ENCODE measurements at regions not wholly inside any gene's neighbourhood (a gene's known extent, or its start where the extent isn't known, plus 50 kb on each side); places are given as distances from the start of the nearest gene placed in this dataset.

DNA sequence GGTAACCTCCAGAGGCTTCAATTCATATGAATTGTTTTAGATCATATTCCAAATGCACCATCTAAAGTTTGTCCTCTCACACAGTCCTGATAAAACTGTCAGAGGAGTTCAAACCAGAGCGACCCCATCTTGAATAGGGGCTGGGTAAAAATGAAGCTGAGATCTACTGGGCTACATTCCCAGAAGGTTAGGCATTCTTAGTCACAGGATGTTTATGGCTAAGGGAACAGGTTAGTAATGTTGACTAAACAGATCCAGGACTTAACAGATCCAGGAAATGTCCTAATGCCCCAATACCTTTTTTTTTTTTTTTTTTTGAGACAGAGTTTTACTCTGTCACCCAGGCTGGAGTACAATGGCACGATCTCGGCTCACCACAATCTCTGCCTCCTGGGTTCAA, 192.6 kb upstream of the PRDM9 start:
- H3K36me3 ChIP-seq (replicated peaks in 1 of 2; ENCODE audit: control extremely low read depth in 1 of 2, control insufficient read depth in 1 of 2, extremely low read depth in 1 of 2, insufficient read depth in 2 of 2, low read length in 1 of 2): no peaks in the 10 kb centered on the region
- H3K27ac ChIP-seq (ENCODE audit: low read length in 2 of 2): no peak overlapping the region
- H3K4me1 ChIP-seq (ENCODE audit: control insufficient read depth in 2 of 2, insufficient read depth in 2 of 2, low read length in 2 of 2): no peaks in the 10 kb centered on the region
- no peaks in the 10 kb centered on the region for H3K79me2 ChIP-seq (ENCODE audit: control insufficient read depth, insufficient read depth, low read length)
- Mint-ChIP-seq H3K27me3 (no peaks in the 10 kb centered on the region), H3K4me3 (no peak overlapping the region), H3K4me1 (no peaks in the 10 kb centered on the region), H3K27ac (no peak overlapping the region), H3K9me3 (ENCODE audit: insufficient read depth) (peaks cover 8% of the 10 kb centered on the region)
- no peak overlapping the region for H3K9ac ChIP-seq (ENCODE audit: low read length)
- DNase-seq (no peak), ATAC-seq (ENCODE audit: low read depth) (no peak)
- intact Hi-C loops (cut with micrococcal nuclease): no loop called here
- TF ChIP-seq, protein P1, sequence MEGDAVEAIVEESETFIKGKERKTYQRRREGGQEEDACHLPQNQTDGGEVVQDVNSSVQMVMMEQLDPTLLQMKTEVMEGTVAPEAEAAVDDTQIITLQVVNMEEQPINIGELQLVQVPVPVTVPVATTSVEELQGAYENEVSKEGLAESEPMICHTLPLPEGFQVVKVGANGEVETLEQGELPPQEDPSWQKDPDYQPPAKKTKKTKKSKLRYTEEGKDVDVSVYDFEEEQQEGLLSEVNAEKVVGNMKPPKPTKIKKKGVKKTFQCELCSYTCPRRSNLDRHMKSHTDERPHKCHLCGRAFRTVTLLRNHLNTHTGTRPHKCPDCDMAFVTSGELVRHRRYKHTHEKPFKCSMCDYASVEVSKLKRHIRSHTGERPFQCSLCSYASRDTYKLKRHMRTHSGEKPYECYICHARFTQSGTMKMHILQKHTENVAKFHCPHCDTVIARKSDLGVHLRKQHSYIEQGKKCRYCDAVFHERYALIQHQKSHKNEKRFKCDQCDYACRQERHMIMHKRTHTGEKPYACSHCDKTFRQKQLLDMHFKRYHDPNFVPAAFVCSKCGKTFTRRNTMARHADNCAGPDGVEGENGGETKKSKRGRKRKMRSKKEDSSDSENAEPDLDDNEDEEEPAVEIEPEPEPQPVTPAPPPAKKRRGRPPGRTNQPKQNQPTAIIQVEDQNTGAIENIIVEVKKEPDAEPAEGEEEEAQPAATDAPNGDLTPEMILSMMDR (IDR thresholded peaks at IDR 0.05): no peak
- no peak for TF ChIP-seq EZH2 (IDR thresholded peaks at IDR 0.05; ENCODE audit: borderline replicate concordance, insufficient read depth, low read depth, low read length, poor library complexity, severe bottlenecking)
- POLR2A ChIA-PET: no interaction called here
- H3K27me3 ChIP-seq (replicated peaks in 1 of 4; ENCODE audit: control extremely low read depth in 1 of 4, control insufficient read depth in 3 of 4, insufficient read depth in 4 of 4, low read length in 3 of 4): no peaks in the 10 kb centered on the region
- H4K20me1 ChIP-seq (ENCODE audit: control insufficient read depth, insufficient read depth, low read length, poor library complexity, severe bottlenecking): no peaks in the 10 kb centered on the region
- H3K4me2 ChIP-seq (replicated peaks; ENCODE audit: low read depth, low read length, poor library complexity, severe bottlenecking): no peak overlapping the region
- CTCF ChIA-PET: no interaction called here
- no peaks in the 10 kb centered on the region for H3K9me3 ChIP-seq (ENCODE audit: control extremely low read depth in 1 of 3, control insufficient read depth in 2 of 3, insufficient read depth in 1 of 3, low read length in 2 of 3)
- H3K4me3 ChIP-seq (ENCODE audit: control extremely low read depth in 1 of 5, extremely low read depth in 1 of 5, insufficient read depth in 1 of 5, low read depth in 2 of 5, low read length in 4 of 5): no peak overlapping the region
- WGBS (ENCODE audit: insufficient coverage): 72% methylated on average over 3 of the region's 3 CpGs
- H2AFZ ChIP-seq (ENCODE audit: insufficient read depth, low read depth, low read length, poor library complexity, severe bottlenecking): no peak overlapping the region

GRCh38 chr5:23305055-23305454, 202.4 kb upstream of the PRDM9 start:
- Histone ChIP-seq H3K9ac (ENCODE audit: low read length) (no peak overlapping the region), H2AFZ (ENCODE audit: insufficient read depth, low read depth, low read length, poor library complexity, severe bottlenecking) (no peak overlapping the region), H4K20me1 (ENCODE audit: control insufficient read depth, insufficient read depth, low read length, poor library complexity, severe bottlenecking) (no peaks in the 10 kb centered on the region), H3K27me3 (replicated peaks in 1 of 4; ENCODE audit: control extremely low read depth in 1 of 4, control insufficient read depth in 3 of 4, insufficient read depth in 4 of 4, low read length in 3 of 4) (no peaks in the 10 kb centered on the region), H3K27ac (ENCODE audit: low read length in 2 of 2) (no peak overlapping the region), H3K79me2 (ENCODE audit: control insufficient read depth, insufficient read depth, low read length) (no peaks in the 10 kb centered on the region), H3K36me3 (replicated peaks in 1 of 2; ENCODE audit: control extremely low read depth in 1 of 2, control insufficient read depth in 1 of 2, extremely low read depth in 1 of 2, insufficient read depth in 2 of 2, low read length in 1 of 2) (no peaks in the 10 kb centered on the region), H3K4me1 (ENCODE audit: control insufficient read depth in 2 of 2, insufficient read depth in 2 of 2, low read length in 2 of 2) (no peaks in the 10 kb centered on the region), H3K4me3 (ENCODE audit: control extremely low read depth in 1 of 5, extremely low read depth in 1 of 5, insufficient read depth in 1 of 5, low read depth in 2 of 5, low read length in 4 of 5) (no peak overlapping the region), H3K9me3 (ENCODE audit: control extremely low read depth in 1 of 3, control insufficient read depth in 2 of 3, insufficient read depth in 1 of 3, low read length in 2 of 3) (peaks cover 0 to 9% (median 0%) of the 10 kb centered on the region in 3 donors), H3K4me2 (replicated peaks; ENCODE audit: low read depth, low read length, poor library complexity, severe bottlenecking) (no peak overlapping the region)
- CTCF ChIA-PET: no interaction called here
- Mint-ChIP-seq H3K4me1 (no peaks in the 10 kb centered on the region), H3K27ac (no peak overlapping the region), H3K4me3 (no peak overlapping the region), H3K9me3 (ENCODE audit: insufficient read depth) (peaks cover 11% of the 10 kb centered on the region), H3K27me3 (no peaks in the 10 kb centered on the region)
- POLR2A ChIA-PET: no interaction called here
- 94% methylated on average over 11 of the region's 13 CpGs for WGBS (ENCODE audit: insufficient coverage)
- ATAC-seq (ENCODE audit: low read depth) (no peak), DNase-seq (no peak)
- intact Hi-C loops (cut with micrococcal nuclease): no loop called here
- TF ChIP-seq, protein P1 (IDR thresholded peaks at IDR 0.05): no peak
- no peak for TF ChIP-seq EZH2 (IDR thresholded peaks at IDR 0.05; ENCODE audit: borderline replicate concordance, insufficient read depth, low read depth, low read length, poor library complexity, severe bottlenecking)
